Transverse colon (tissue), 4 donors: ENCODE measurements at regions not wholly inside any gene's neighbourhood (a gene's known extent, or its start where the extent isn't known, plus 50 kb on each side); places are given as distances from the start of the nearest gene placed in this dataset.

Experiments
- CTCF ChIP-seq, 5 experiments: fragments of 200-600 bp in 3 of 5; fragments of 450-650 bp in 2 of 5; sonication (generic) in 3 of 5; IDR thresholded peaks; 1 replicate in 2 of 5; 2 replicates in 3 of 5; pipeline ENCODE4 v1.5.1; 2016 to 2017; ENCODE audit warnings: antibody characterized with exemption in 5 of 5, inconsistent platforms in 3 of 5, mild to moderate bottlenecking in 2 of 5, moderate library complexity in 1 of 5
- EP300 ChIP-seq: sonication (generic); formaldehyde crosslinking; IDR thresholded peaks from one replicate; pipeline ENCODE4 v1.6.1; 2017; ENCODE audit warnings: antibody characterized with exemption, low read depth
- POLR2A ChIP-seq: fragments of 450-650 bp; IDR thresholded peaks from one replicate; pipeline ENCODE4 v1.6.1; 2016; ENCODE audit warnings: antibody characterized with exemption, mild to moderate bottlenecking, moderate library complexity
- POLR2AphosphoS5 ChIP-seq, 3 donors: sonication (generic); formaldehyde crosslinking; IDR thresholded peaks; one replicate each; pipeline ENCODE4 v1.6.1; 2016; ENCODE audit warnings: antibody characterized with exemption in 3 of 3

- no peak for TF ChIP-seq CTCF (IDR thresholded peaks at IDR 0.05)
- TF ChIP-seq POLR2A = no peak
- no peak for TF ChIP-seq EP300
- no peak for TF ChIP-seq POLR2AphosphoS5 (IDR thresholded peaks at IDR 0.05)
Measured at GRCh38 chr2:126513033-126513432, 142.9 kb upstream of the GYPC start.
